HAP-1 (cell line): ENCODE measurements at regions not wholly inside any gene's neighbourhood (a gene's known extent, or its start where the extent isn't known, plus 50 kb on each side); places are given as distances from the start of the nearest gene placed in this dataset.

Experiments used
- DNase-seq, 2 experiments: peaks; one replicate each; pipeline ENCODE4 v3.0.0-alpha.2; 2016 to 2020; ENCODE audit warnings: low spot score in 2 of 2
- H3K27me3 ChIP-seq: fragments of 250-450 bp; sonication (Bioruptor Pico); 2 replicates; pipeline ENCODE4 v1.5.1; 2020; ENCODE audit warnings: low read depth, mild to moderate bottlenecking, moderate library complexity
- H3K36me3 ChIP-seq: fragments of 250-450 bp; sonication (Bioruptor Pico); replicated peaks from 2 replicates; pipeline ENCODE4 v1.5.1; 2020; ENCODE audit warnings: mild to moderate bottlenecking
- H3K4me1 ChIP-seq: fragments of 250-450 bp; sonication (Bioruptor Pico); 2 replicates; pipeline ENCODE4 v1.5.1; 2020; ENCODE audit warnings: mild to moderate bottlenecking
- H3K4me3 ChIP-seq: fragments of 250-450 bp; sonication (Bioruptor Pico); 2 replicates; pipeline ENCODE4 v1.5.1; 2020; ENCODE audit warnings: mild to moderate bottlenecking, moderate library complexity
- H3K9me3 ChIP-seq: fragments of 250-450 bp; sonication (Bioruptor Pico); 2 replicates; pipeline ENCODE4 v1.5.1; 2020; ENCODE audit warnings: mild to moderate bottlenecking, moderate library complexity
- in situ Hi-C: fragments of 300-500 bp; cut with MboI; formaldehyde crosslinking; loops from 3 replicates; pipeline ENCODE4 v1.14.3; 2020; ENCODE audit warnings: low sequenced_read_pairs, inconsistent platforms, mixed read lengths

DNA sequence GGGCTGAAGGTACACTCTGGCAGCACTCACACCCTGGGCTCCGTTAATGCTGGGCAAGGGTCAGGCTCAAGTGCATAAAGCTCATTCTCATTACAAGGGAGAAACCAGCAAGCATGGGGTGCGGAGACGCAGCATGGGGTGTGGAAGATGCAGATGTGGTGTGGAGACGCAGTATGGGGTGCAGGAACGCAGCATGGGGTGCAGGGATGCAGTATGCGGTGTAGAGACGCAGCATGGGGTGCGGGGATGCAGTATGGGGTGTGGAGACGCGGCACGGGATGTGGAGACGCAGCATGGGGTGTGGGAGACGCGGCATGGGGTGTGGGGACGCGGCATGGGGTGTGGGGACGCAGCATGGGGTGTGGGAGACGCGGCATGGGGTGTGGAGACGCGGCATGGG is 390.7 kb downstream of the NPHP4 start:
- no peaks in the 10 kb centered on the region for H3K9me3 ChIP-seq
- in situ Hi-C loops = no loop called here
- H3K36me3 ChIP-seq = no peaks in the 10 kb centered on the region
- no peak for DNase-seq
- no peaks in the 10 kb centered on the region for H3K4me1 ChIP-seq
- H3K4me3 ChIP-seq = no peak overlapping the region
- no peaks in the 10 kb centered on the region for H3K27me3 ChIP-seq

GRCh38 chr1:5599541-5599940 is 392.7 kb downstream of the NPHP4 start:
- in situ Hi-C loops = no loop called here
- no peaks in the 10 kb centered on the region for H3K4me1 ChIP-seq
- no peak for DNase-seq
- H3K4me3 ChIP-seq = no peak overlapping the region
- H3K36me3 ChIP-seq = no peaks in the 10 kb centered on the region
- H3K9me3 ChIP-seq = no peaks in the 10 kb centered on the region
- no peaks in the 10 kb centered on the region for H3K27me3 ChIP-seq

- DNase-seq = no peak
- Histone ChIP-seq H3K36me3 (no peaks in the 10 kb centered on the region), H3K27me3 (no peaks in the 10 kb centered on the region), H3K4me3 (no peak overlapping the region), H3K4me1 (no peaks in the 10 kb centered on the region), H3K9me3 (no peaks in the 10 kb centered on the region)
- in situ Hi-C loops = no loop called here
Measured at GRCh38 chr1:5598824-5599395, 393.3 kb downstream of the NPHP4 start.

GRCh38 chr1:5597991-5598823 is 394.0 kb downstream of the NPHP4 start:
- no peaks in the 10 kb centered on the region for H3K27me3 ChIP-seq
- no peaks in the 10 kb centered on the region for H3K4me1 ChIP-seq
- in situ Hi-C loops = no loop called here
- no peaks in the 10 kb centered on the region for H3K36me3 ChIP-seq
- no peaks in the 10 kb centered on the region for H3K9me3 ChIP-seq
- DNase-seq = no peak
- H3K4me3 ChIP-seq = no peak overlapping the region

DNA sequence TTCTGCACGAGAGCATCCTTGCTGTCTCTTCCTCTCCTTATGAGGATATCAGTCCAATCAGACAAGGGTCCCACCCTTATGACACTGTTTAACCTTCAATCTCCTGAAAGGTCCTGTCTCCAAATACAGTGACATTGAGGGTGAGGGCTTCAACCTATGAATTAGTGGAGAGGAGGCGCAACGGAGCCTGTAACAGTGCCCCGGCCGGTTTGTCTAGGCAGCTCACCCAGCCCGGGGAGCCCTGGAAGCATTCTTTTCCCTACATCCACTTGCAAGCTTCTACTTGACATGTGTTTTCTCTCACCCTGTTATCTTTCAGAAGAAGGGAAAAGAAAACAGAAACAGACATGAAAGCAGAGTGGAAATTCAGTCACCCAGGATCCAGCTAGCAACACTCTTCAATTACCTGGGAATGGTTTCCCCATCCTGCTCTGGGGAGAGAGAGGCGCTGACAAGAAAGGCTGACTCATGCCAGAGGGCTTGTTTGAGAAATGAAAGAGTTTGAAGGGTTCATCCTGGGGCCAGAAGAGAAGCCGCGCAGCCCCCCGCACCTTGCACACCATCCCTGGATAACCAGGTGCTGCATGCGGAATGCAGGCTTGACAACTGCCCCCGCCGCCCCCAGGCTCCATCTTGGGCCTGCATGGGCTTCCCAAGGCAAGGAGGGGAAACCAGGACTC is 394.9 kb downstream of the NPHP4 start:
- no peaks in the 10 kb centered on the region for H3K36me3 ChIP-seq
- DNase-seq = no peak
- no peak overlapping the region for H3K4me3 ChIP-seq
- H3K4me1 ChIP-seq = no peaks in the 10 kb centered on the region
- H3K27me3 ChIP-seq = no peaks in the 10 kb centered on the region
- in situ Hi-C loops = no loop called here
- H3K9me3 ChIP-seq = no peaks in the 10 kb centered on the region

GRCh38 chr1:5596651-5597050 is 395.6 kb downstream of the NPHP4 start:
- no peak overlapping the region for H3K4me3 ChIP-seq
- no peaks in the 10 kb centered on the region for H3K4me1 ChIP-seq
- H3K36me3 ChIP-seq = no peaks in the 10 kb centered on the region
- no peak for DNase-seq
- in situ Hi-C loops = no loop called here
- no peaks in the 10 kb centered on the region for H3K27me3 ChIP-seq
- H3K9me3 ChIP-seq = no peaks in the 10 kb centered on the region; the same call in 1 of the 2 replicates

- no peaks in the 10 kb centered on the region for H3K27me3 ChIP-seq
- in situ Hi-C loops = no loop called here
- H3K9me3 ChIP-seq = no peaks in the 10 kb centered on the region; the same call in 1 of the 2 replicates
- no peaks in the 10 kb centered on the region for H3K36me3 ChIP-seq
- H3K4me1 ChIP-seq = no peaks in the 10 kb centered on the region
- H3K4me3 ChIP-seq = no peak overlapping the region
- DNase-seq = no peak
Measured at GRCh38 chr1:5595531-5596170, 396.6 kb downstream of the NPHP4 start.

DNA sequence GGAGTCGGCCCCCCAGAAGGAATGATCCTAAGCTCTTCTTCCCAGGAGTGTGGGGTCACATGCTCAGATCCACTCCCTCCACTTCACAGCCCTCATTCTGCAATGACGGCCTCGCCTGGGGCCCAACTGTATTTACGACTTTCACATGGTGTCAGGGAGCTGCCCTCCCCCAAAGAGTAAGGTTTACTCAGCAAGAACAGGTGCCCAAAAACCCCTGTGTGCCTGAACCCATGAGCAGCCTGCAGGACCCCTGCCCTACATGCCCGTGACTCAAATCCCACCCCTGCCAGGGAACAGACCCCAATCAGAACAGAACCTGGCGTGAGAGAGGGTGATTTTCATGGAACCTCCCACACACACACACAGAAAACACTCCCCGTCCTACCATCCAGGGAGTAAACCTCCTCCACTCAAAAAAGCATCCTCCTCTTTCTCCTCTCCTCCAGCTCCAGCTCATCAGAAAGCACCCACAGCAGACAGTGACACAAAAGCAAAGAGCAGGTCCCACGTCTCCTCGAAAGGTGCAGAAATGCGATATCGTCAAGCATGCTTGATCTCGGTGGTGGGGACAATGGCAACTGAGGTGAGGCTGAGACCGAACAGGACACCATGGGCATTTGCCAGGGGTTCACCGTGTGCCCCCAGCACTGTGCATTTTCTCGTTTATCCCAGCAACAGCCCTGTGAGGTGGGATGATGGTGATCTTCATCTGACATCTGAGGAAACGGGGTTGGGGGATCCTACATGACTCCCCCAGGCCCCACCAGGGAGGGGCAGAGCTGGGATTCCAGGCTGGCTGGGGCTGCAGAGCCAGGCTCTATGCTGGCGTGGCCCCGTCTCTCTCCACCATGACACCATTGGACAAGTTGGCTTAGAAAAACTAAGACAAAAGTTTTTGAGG is 397.9 kb downstream of the NPHP4 start:
- no peaks in the 10 kb centered on the region for H3K4me1 ChIP-seq
- H3K9me3 ChIP-seq = no peaks in the 10 kb centered on the region; the same call in 1 of the 2 replicates
- H3K4me3 ChIP-seq = no peak overlapping the region
- no peaks in the 10 kb centered on the region for H3K36me3 ChIP-seq
- DNase-seq = no peak
- H3K27me3 ChIP-seq = no peaks in the 10 kb centered on the region
- in situ Hi-C loops = no loop called here

DNA sequence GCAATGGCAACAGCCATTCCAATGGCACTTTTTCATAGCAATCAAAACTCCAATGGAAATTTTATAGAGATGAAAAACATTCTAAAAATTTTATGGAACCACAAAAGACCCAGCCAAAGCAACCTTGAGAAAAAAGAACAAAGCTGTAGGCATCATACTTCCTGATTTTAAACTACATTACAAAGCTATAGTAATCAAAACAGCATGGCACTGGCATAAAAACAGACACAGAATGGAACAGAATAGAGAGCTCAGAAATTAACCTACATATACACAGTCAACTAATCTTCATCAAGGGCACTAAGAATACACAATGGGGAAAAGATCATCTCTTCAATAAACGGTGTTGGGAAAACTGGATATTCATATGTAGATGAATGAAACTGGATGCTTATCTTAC is 401.5 kb downstream of the NPHP4 start:
- in situ Hi-C loops = no loop called here
- Histone ChIP-seq H3K36me3 (no peaks in the 10 kb centered on the region), H3K27me3 (no peaks in the 10 kb centered on the region), H3K4me3 (no peak overlapping the region), H3K9me3 (no peaks in the 10 kb centered on the region; the same call in 1 of the 2 replicates), H3K4me1 (no peaks in the 10 kb centered on the region)
- no peak for DNase-seq

- Histone ChIP-seq H3K27me3 (no peaks in the 10 kb centered on the region), H3K4me1 (no peaks in the 10 kb centered on the region), H3K4me3 (no peak overlapping the region), H3K9me3 (no peaks in the 10 kb centered on the region), H3K36me3 (no peaks in the 10 kb centered on the region)
- DNase-seq = no peak
- in situ Hi-C loops = no loop called here
Measured at GRCh38 chr1:5586629-5587028, 405.6 kb downstream of the NPHP4 start.

DNA sequence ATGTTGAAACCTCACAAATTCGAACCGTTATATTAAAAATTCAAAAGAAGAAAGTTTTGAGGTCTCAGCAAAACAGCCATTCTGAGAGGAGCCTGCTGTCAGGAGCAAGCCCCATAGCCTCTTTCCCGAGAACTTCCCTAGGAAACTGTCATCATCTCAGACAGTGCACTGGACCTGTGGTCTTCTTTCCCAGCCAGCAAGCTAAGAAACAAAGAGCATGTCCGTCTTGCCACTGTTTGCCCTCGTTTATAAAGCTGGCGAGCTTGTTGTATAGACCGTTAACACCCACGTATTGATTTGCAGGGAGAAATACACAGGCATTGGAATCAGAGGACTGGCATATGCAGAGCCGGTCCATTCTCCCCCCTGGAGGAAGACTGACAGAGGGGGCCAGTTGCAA is 407.0 kb downstream of the NPHP4 start:
- H3K4me1 ChIP-seq = no peaks in the 10 kb centered on the region
- no peaks in the 10 kb centered on the region for H3K9me3 ChIP-seq
- in situ Hi-C loops = no loop called here
- H3K36me3 ChIP-seq = no peaks in the 10 kb centered on the region
- DNase-seq = no peak
- no peaks in the 10 kb centered on the region for H3K27me3 ChIP-seq
- H3K4me3 ChIP-seq = no peak overlapping the region

DNA sequence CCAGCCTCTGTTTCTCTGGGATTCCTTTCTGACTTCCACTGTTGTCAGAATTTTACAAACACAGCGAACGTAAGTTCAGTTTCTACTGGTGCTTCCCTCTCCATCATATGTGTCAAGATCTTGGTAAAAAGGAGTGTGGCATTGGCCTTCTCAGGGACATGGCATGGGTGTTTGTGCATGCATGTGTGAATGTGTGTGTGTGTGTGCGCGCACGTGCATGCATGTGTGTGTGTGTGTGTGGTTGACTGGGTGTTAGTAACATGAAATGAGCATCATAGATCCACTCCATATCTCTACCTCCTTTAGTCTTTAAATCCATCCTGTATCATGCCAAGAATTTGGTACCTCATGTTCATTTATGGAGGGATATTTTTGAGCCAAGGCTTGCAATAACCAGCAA is 411.3 kb downstream of the NPHP4 start:
- H3K9me3 ChIP-seq = no peaks in the 10 kb centered on the region
- H3K4me3 ChIP-seq = no peak overlapping the region
- in situ Hi-C loops = no loop called here
- H3K4me1 ChIP-seq = no peaks in the 10 kb centered on the region
- H3K36me3 ChIP-seq = no peaks in the 10 kb centered on the region
- DNase-seq = no peak
- no peaks in the 10 kb centered on the region for H3K27me3 ChIP-seq

DNA sequence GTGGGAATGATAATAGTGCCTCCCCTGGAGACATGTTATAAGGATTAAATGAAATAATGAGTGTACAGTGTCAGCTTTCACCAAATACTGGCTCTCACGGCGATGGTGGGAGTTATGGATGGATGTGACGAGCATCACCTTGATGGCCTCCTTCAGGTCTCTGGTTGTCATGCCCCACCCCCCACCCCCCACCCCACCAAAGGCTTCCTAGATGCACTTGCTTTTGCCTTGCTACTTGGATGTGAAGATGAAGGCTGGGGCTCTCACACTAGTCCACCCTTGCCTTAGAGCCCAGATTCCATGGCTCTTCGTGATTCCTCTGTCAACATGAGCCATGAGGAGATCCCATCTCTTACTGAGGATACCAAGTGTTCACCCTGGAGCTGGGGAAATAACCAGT is 412.3 kb downstream of the NPHP4 start:
- no peak for DNase-seq
- in situ Hi-C loops = no loop called here
- no peaks in the 10 kb centered on the region for H3K36me3 ChIP-seq
- H3K9me3 ChIP-seq = no peaks in the 10 kb centered on the region
- no peak overlapping the region for H3K4me3 ChIP-seq
- no peaks in the 10 kb centered on the region for H3K4me1 ChIP-seq
- H3K27me3 ChIP-seq = no peaks in the 10 kb centered on the region
